ENCODE measurements at regions not wholly inside any gene's neighbourhood (a gene's known extent, or its start where the extent isn't known, plus 50 kb on each side); places are given as distances from the start of the nearest gene placed in this dataset.
"Not testable (repeated sequence)": the region's sequence is repeated elsewhere in the genome, so short reads cannot be mapped to it uniquely, and the experiment has no call there.

DNA sequence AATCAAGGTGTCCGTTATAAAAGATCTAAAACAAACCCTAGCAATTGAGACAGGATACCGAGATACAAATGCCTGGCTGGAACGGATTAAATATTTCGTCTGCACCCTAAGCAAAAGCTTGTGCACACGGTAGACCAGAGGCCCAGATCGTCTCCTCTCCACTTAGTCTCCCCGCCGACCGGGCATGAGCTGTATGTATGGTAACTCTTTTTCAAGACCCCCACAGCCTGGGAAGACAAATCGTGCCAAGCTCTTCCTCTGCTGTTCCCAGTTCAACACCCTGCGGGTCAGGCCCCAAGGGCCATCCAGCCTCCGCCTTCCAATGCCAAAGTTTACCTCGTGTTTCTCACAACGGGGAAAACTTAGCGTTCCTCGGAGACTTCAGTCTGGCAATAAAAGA is 285.7 kb upstream of the GALNT17 start:
- DNase-seq (ENCODE audit: low read depth, low spot score): no peak

DNA sequence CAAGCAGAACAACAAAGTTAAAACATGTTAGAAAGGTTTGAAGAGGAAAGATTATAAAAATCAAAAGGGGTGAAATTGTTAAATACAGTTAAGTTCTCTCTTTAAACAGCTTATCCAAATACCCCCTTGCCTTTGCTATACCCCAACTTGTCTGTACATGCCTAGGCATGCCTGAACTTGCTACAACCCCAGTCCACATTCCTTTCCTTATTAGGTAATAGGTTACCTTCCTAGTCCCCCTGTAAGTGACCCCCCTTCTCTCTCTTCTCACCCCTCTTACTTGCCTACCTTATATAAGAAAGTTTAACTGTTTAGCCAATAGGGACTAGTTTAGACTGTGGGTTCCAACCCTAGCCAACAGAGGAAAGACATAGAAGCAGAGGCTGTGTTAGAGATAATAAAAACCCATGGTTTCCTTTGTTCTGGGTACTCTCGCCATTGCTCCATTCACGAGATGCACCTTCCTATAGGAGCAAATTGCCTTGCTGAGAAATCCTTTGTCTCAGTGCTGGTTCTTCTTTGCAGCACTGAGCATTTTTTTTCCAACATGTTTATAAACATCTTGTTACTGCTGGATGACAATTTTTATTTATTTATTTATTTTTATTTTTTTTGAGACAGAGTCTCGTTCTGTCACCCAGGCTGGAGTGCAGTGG is 282.2 kb upstream of the GALNT17 start:
- no peak for DNase-seq (ENCODE audit: low read depth, low spot score)

DNA sequence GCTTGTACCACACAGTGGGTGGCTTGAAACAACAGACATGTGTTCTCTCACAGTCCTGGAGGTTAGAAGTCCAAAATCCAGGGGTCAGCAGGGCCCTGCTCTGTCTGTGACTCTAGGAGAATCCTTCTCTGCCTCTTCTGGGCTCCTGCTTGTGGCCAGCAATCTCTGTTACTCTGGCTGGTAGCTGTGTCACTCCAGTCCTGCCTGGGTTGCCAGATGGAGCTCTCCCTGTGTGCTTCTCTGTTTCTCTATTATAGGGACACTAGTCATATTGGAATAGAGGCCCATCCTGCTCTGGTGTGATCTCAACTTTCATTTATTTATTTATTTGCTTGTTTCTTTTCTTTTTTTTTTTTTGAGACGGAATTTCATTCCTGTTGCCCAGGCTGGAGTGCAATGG is 276.6 kb upstream of the GALNT17 start:
- DNase-seq (ENCODE audit: low read depth, low spot score): no peak

DNA sequence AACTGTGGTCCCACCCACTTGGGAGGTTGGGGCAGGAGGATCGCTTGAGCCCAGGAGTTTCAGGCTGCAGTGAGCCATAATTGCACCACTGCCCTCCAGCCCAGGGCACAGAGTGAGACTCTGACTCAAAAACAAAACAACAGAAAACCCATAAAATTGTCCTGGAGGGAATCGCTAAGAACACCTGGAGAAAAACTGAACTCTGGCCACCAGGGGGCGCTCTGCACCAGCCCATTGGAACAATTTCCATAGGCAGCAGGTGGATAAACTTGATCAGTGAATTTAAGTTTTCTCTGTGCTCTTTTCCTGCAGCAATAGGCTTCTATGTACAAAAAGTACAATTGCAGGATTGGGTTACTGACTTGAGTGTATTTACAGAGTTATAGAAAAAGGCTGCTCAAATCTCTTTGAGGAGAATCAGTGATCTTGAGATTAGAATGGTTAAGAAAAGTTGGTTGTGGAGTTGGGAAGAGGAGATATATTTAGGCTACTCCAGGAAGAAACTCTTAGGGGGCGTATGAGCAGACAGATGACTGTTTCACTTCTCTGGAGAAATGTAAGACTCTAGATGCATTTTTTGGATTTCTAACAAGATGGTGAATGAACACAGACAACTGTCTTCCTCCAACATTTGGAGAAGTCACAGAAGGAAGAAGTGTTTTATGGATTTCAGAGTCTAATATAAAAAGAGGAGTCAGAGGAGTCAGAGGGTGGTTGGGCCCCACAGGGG is 274.9 kb upstream of the GALNT17 start:
- DNase-seq (ENCODE audit: low read depth, low spot score): peak; percentile 94

DNA sequence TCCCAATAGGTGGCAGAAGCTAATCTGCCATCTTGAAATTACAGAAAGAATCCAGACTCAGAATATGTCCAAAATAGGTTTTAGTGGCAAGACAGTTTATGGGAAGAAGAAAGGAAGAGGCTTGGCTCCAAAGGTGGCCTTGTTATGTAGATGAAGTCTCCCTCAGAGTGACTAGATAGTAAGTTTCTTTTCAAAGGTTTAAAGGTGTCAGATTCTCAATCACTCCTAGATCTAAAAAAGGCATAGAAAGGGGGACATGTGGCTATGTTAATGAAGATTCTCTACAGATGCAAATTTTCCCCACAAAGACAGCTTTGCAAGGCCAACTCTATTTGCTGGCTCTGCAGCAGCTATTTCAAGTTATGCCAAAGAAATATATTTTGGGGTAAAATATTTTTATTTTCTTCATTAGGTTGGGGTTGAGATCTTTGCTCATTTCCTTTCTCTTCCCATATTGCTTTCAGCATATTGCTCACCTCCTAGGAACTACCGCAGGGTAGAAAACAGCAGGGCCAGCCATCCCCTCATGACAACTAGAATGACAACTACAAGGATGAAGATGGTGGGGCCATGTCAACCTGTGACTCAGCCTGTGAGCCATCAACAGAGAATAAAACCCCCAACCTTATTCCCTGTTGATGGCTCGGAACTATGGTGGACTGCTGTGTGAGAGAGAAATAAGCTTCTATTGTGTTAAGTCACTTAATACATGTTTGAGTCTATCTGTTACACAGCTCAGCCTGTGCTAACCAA is 274.0 kb upstream of the GALNT17 start:
- DNase-seq (ENCODE audit: low read depth, low spot score): peak; percentile 52

DNA sequence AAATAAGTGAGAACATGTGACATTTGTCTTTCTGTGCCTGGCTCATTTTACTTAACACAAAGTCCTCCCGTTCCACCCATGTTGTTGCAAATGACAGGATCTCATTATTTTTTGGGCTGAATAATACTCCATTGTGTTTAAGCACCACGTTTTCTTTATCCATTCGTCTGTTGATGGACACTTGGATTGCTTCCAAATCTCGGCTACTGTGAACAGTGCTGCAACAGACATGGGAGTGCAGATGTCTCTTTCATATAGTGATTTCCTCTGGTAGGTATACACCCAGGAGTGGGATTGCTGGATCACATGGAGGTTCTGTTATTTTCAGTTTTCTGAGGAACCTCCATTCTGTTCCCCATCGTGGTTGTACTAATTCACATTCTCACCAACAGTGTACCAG is 264.4 kb upstream of the GALNT17 start:
- no peak for DNase-seq (ENCODE audit: low read depth, low spot score)

DNA sequence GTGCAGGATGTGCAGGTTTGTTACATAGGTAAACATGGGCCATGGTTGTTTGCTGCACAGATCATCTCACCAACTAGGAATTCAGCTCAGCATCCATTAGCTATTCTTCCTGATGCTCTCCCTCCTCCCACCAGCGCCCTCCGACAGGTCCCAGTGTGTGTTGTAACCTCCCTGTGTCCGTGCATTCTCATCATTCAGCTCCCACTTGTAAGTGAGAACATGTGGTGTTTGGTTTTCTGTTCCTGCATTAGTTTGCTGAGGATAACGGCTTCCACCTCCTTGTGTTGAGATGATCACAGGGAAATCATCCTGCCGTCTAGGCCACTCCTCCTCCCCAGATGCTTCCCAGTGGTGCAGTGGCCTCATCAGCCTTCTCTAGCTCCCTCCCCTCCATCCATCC is 261.6 kb upstream of the GALNT17 start:
- DNase-seq (ENCODE audit: low read depth, low spot score): no peak

DNA sequence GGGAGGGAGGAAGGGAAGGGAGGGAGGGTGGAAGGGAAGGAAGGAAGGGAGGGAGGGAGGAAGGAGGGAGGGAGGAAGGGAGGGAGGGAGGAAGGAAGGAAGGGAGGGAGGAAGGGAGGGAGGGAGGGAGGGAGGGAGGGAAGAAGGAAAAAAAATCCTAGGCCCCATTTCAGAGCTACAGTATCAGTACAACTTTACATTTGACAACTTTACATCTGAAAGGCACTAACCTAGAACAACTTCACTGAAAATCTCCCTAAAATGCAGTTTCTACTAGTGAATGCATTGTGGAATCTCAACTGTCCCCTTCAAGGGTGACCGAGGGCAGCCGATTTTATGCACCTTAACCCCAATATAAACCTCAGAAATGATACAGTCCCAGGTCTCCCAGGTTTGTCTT is 259.8 kb upstream of the GALNT17 start:
- DNase-seq (ENCODE audit: low read depth, low spot score): no peak

DNA sequence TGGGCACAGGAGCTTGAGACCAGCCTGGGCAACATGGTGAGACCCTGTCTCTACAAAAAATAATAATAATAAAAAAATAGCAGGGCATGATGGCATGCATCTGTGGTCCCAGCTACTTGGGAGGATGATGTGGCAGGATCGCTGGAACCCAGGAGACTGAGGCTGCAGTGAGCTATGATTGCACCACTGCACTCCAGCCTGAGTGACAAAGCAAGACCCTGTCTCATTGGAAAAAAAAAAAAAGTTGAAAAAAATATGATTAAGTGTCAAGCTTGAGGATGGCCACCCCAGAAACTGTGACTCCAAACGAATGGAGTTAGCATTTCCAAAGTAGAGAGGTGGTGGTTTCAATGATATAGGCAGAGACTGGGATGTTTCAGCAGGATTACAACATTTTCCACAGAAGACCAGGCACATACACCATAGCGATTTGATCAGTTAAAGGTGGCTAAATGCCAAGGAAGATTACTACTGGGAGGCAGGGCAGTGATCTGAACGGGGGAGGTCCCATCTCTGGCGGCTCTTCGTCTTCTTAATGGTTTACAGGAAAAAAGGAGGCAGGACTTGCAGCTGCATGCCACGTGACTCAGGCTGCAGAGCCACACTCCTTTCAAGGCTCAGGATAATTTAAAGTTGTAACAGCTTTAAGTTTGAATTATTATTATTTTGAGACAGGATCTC is 250.6 kb upstream of the GALNT17 start:
- no peak for DNase-seq (ENCODE audit: low read depth, low spot score)

DNA sequence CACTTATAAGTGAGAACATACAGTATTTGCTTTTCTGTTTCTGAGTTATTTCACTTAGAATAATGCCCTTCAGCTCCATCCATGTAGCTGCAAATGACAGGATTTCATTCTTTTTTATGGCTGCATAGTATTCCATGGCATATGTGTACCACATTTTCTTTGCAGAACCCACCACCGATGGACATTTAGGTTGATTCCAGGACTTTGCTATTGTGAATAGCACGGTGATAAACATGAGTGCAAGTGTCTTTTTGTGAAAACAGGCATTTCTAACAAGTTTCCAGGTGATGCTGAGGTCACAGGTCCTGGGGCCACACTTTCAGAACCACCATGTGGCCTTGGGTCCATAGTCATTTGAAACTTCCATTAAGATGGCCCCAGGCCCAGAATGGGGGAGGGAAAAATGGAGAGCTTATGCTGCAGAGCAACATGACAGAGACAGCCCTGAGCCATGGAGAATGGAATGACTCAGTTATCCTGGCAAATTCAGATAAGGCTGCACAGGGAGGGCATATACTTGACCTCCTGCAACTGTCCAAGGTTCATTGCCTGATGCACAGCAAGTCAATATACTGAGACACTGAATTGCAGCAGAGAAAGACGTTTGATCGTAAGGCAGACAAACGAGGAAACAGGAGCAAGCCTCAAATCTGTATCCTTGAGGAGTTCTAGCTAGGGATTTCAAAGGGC is 248.0 kb upstream of the GALNT17 start:
- DNase-seq (ENCODE audit: low read depth, low spot score): no peak

DNA sequence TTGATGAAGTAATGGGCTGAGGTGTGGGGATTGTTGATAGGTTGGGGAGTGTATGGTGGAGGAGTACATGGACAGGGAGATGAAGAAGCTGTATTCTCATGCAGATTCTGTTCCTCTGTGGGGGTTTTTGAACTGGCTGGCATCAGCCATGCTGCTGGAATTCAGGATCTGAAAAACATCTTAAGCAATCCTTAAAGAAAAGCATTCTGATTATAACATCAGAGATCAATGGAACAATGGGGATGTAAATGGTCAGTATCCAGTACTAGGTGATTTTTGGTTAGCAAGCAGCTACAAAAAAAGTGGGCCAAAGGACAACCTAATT is 247.5 kb upstream of the GALNT17 start:
- DNase-seq (ENCODE audit: low read depth, low spot score): peak; percentile 64

DNA sequence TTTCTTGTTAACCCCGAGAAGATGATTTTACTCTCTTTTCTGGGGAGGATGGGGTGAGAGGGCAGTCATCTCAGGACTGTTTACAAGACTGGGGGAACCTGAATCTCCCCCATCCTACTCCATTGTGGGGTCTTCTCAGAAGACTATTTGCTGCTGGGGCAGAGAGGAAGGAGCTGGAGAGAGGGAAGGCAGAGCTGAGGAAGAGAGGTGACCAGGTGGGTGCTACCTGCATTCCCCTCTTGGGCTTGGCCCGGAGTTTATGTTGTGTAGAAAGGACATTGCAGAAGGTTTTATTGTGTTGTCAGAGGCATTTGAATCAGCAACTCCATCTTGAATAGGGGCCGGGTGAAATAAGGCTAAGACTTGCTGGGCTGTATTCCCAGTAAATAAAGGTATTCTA is 247.1 kb upstream of the GALNT17 start:
- no peak for DNase-seq (ENCODE audit: low read depth, low spot score)

DNA sequence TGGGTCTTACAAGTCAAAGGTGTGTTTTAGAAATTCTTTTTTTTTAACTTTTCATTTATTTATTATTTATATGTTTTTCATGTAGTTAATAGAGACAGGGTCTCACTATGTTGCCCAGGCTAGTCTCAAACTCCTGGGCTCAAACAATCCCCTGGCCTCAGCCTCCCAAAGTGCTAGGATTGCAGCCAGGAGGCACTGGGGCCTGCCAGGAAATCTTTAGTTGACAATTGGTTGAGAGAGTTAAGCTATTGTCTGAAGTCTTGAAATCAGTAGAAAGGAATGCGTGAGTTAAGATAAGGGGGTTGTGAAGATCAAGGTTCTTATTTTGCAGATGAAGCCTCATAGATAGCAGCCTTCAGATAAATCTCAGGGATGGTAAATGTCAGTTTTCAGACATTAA is 245.4 kb upstream of the GALNT17 start:
- peak; percentile 41 for DNase-seq (ENCODE audit: low read depth, low spot score)

DNA sequence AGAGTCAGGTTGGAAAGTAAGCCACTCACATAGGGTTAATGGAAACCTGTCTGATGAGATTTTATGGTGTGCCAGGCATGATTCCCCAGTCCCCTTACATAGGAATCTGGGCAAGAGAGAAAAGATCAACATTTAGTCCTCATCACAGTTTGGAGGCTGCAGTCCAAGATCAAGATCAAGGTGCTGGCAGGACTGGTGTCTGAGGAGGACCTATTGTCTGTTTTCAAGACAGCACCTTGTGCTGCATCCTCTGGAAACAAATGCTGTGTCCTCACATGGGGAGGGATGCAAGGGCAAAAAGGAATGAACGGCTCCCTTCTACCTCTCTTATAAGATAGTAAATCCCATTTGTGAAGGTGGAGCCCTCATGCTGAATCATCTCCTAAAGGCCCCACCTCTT is 244.8 kb upstream of the GALNT17 start:
- no peak for DNase-seq (ENCODE audit: low read depth, low spot score)

DNA sequence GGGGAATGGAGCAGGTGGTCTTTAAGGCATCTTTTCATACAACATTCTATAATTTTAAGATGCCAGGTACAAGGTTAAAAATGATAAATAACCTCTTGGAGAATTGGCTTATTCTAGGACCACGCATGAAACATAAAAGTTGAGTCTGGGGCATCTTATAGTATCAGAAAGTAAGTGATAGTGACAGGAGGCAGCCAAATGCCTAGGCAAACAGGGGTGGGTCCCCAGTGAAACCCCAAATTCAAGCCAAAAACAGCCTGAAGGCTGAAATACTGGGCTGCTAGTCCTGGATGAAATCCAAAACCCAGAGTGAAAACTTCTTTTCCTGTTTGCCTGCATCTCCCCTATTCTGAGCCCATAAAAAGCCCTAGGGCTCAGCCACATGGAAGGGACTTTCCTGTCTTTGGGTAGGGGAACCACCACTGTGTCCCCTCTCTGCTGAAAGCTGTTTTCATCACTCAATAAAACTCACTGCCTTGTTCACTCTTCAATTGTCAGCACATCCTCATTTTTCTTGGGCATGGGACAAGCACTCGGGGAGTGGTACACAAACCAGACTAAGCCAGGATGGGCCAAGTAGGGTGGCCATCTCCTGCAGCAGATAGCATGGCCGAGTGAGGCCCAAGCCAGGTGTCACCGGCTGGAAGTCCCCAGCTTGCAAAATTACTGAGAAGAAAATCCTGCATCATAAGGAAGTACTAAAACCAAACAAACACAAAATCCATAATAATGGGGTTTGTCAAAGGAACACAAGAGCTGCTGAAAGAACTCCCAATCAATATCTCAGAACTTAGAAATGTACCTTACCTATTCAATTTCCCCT is 241.6 kb upstream of the GALNT17 start:
- DNase-seq (ENCODE audit: low read depth, low spot score): no peak

DNA sequence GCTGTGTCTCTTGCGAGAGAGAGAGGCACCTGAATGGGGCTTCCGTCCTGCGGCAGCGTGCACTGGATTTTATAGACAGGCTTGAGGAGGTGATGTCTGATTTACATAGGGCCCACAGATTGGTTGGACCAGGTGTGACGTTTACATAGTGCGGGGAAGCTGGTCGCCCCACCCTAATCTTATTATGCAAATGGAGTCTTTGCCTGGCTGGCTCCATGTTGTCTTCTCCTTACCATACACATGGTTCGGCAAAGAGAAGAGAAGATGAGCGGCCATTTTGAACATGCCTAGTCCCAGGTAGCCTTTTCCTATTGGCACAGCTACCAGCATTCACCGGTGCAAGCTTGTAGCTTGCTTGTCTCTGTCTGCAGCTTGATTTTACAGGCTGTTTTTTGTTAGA is 238.5 kb upstream of the GALNT17 start:
- peak; percentile 72 for DNase-seq (ENCODE audit: low read depth, low spot score)

DNA sequence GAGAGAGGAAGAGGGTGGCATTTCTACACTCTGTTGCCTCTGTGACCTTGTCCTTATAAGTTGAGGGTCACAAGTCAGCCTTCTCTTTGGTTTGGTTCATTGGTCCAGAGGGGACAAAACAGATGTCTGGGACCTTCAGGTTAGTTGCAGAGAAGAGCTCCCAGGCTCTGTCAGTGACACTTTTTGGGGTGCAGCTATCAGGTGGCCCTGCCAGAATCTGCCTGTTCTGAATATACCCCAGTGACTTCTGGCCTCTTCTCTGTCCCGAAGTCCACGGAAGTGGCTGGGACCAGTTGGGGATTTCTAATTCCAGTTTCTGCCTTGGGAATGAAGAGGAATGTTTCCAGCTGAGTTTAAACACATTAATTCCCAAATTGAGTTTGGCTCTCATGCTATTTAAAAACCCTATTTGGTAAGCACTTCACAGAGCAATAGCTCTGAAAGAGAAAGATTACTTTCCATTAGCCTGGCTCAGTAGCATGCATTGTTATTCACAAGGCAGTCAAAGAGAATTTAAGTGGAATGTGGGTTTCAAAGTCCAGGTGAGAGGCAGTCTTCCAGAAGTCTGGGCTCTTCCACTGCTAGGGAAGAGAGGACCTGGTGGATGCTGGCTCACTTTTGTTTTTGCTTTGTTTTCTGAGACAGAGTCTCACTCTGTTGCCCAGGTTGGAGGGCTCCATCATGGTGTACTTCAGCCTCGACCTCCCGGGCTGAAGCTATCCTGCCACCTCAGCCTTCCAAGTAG is 237.8 kb upstream of the GALNT17 start:
- peak; percentile 72 for DNase-seq (ENCODE audit: low read depth, low spot score)

DNA sequence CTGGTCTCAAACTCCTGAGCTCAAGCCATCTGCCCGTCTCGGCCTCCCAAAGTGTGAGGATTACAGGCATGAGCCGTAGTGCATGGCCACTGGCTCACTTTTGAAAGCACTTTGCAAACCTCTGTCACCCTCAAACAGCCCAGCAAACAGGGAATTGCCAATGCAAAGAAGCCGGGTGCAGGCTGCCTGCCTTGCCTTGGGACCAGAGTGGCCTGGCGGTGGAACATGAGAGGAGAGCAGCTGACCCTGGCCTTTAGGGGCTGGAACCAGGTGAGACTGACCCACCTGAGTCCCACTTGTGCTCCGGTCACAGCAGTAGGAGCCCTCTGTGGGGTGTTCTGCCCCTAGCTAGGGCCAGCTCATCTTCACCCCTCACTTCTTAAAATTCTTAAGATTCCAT is 237.1 kb upstream of the GALNT17 start:
- peak; percentile 34 for DNase-seq (ENCODE audit: low read depth, low spot score)

DNA sequence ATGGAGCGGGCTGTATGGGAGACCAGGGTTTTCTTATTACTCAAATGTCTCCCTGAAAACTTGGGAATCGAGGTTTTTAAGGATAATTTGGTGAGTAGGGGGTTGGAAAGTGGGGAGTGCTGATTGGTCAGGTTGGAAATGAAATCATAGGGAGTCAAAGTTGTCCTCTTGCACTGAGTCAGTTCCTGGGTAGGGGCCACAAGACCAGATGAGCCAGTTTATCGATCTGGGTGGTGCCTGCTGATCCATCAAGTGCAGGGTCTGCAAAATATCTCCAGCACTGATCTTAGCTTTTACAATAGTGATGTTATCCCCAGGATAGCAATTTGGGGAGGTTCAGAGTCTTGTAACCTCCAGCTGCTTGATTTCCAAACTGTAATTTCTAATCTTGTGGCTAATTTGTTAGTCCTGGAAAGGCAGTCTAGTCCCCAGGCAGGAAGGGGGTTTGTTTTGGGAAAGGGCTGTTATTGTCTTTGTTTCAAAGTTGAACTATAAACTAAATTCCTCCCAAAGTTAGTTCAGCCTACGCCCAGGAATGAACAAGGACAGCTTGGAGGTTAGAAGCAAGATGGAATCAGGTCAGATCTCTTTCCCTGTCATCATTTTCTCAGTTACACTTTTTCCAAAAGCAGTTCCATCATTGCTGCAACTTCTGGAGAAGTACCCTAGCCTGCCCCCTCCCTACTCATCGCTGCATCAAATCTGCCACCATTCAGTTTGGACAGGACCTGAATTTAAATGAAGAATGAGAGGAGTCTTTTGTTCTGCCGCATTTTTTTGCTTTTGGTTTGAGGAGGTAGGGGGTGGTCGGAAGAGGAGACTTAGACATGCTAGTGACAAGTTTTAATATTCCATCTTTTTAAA is 236.4 kb upstream of the GALNT17 start:
- not testable (repeated sequence) for DNase-seq (ENCODE audit: low read depth, low spot score)
